ENCODE measurements at regions not wholly inside any gene's neighbourhood (a gene's known extent, or its start where the extent isn't known, plus 50 kb on each side); places are given as distances from the start of the nearest gene placed in this dataset.

DNA sequence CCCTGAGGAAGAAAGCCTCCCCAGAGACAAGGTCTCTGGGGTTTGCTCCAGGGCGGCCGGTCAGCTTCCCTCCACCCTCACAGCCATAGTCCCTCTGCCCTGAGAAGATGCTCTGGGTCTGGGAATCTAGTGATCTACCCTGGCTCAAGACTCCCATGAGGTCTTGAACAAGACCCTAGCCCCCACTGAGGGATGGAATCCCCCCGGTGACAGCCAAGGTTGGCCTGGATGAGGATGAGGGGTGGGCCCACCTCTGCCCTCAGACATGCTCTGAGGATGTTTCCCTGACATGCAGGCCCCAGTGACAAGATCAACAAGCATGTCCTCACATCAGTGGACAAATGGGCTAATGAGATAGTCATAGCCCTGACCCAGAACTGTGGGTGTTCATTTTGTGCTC, 138.6 kb downstream of the C5orf15 start:
- DNase-seq (ENCODE audit: low spot score), result no peak

- DNase-seq (ENCODE audit: low spot score), result no peak
Observed at GRCh38 chr5:133828722-133829121, 139.7 kb downstream of the C5orf15 start.

- DNase-seq (ENCODE audit: low spot score), result no peak
Observed at GRCh38 chr5:133827830-133828229, 140.6 kb downstream of the C5orf15 start.

DNA sequence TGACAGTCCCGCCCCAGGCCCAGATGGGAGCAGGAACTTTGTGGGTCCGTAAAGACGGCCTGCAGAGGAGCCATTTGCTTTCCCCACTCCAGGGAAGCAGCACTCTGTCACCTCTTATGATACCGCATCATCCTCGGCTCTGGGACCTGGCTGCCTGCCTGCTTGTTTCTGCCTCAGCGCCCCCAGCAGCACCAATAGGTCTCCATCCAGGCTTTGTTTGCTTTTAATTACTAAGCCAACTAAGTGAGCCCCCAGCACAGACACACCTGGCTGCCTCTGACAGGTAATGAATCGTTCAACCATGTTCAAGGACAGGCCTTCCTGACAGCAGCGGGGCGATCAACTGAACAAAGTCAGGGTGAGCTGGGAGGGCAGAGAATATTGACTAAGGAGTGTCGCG, 141.4 kb downstream of the C5orf15 start:
- no peak for DNase-seq (ENCODE audit: low spot score)

GRCh38 chr5:133825631-133826289, 142.7 kb downstream of the C5orf15 start:
- DNase-seq (ENCODE audit: low spot score), result no peak

GRCh38 chr5:133824661-133825254, 143.7 kb downstream of the C5orf15 start:
- DNase-seq (ENCODE audit: low spot score), result no peak

GRCh38 chr5:133821889-133822288, 146.5 kb downstream of the C5orf15 start:
- DNase-seq (ENCODE audit: low spot score), result no peak

GRCh38 chr5:133821311-133821741, 147.1 kb downstream of the C5orf15 start:
- DNase-seq (ENCODE audit: low spot score), result no peak

DNA sequence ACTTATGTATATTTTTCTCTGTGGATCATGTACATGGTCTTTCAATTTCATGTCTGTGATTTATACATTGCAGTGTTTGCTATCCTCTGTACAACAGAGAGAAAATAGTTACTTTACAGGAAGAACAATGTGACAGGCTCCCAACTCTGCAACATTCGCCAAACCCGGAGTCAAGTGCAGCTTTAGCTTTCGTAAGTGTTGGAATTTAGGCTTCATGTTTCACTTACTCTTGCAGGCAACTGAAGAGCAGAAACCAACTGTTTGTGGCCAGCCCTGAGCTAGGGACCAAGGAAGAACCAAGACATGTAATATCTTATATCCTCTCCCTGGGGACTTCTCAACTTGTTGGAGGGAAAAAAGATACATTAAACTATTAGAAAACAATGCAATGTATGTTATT, 147.9 kb downstream of the C5orf15 start:
- DNase-seq (ENCODE audit: low spot score), result no peak

GRCh38 chr5:133819977-133820471, 148.4 kb downstream of the C5orf15 start:
- no peak for DNase-seq (ENCODE audit: low spot score)

DNA sequence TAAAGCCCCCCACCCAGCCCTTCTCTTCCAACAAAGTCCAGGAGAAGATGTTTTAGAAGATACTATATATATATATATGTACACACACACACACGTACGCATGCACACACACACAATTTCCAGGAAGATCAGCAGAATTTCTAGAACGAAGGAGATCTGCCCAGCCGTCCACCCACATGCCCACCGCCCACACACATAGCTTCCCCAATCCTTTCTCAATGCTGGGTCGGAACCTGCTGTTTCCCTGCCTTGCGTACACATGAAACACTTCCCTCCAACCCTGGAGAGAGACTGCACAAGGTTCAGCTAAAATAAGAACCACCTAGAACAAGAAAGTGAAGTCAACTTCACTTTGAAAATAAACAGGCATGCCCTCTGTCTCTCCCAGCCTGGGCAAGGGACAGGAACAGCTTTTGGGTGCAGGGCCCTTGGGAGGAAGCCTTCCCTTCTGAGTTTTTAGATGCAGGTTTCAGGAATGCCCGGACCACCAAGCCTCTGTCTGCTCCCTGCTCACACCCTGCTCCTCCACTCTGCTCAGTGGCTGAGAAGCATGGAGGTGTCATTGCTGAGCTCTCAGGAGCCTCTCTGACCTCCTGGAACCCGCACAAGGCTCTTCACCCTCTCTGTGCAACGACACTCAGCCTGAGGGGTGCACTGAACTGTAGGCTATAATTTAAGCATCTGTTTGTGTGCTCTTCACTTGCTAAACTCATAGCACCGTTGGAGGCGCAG, 149.4 kb downstream of the C5orf15 start:
- no peak for DNase-seq (ENCODE audit: low spot score)

- DNase-seq (ENCODE audit: low spot score), result no peak
Observed at GRCh38 chr5:133818031-133818431, 150.4 kb downstream of the C5orf15 start.

GRCh38 chr5:133817456-133817855, 151.0 kb downstream of the C5orf15 start:
- no peak for DNase-seq (ENCODE audit: low spot score)

- no peak for DNase-seq (ENCODE audit: low spot score)
Observed at GRCh38 chr5:133816791-133817190, 151.6 kb downstream of the C5orf15 start.

DNA sequence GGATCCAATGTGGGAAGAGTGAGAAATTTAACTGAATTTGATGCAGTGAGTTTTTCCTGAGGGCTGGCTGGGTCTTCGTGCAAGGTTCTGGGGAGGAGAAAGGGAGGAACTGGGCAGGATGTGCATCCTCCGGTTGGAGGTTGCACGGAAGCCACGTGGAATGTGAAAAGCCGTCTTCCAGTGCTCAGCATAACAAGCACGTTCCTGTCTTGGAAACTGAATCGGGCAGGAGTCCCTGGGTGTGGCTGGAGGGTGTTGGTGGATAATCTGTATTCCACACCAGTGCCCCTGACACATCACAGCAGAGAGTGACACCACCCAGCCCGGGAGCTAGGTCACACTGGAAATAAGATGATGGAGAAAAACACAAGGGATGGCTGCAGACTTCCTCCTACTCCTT, 154.3 kb downstream of the C5orf15 start:
- DNase-seq (ENCODE audit: low spot score), result no peak

DNA sequence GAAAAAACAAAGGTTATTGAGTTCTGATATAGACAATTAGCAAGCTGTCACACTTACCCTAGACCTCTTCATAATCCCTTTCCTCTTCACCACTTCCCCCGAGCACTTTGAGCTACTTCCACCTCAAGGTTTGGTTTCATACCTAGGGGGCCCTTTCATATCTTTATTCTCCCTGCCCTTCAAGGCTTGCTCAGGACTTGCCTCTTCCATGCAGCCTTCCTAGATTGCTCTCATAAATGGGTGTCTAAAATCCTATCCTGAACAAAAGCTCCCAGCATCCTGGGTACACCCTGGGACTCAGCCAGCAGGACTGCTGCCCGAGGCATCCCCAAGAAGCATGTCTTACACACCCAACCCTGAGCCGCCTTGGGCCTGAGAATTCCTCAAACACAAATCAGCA, 157.3 kb downstream of the C5orf15 start:
- no peak for DNase-seq (ENCODE audit: low spot score)

- no peak for DNase-seq (ENCODE audit: low spot score)
Observed at GRCh38 chr5:133809801-133810200, 158.6 kb downstream of the C5orf15 start.

DNA sequence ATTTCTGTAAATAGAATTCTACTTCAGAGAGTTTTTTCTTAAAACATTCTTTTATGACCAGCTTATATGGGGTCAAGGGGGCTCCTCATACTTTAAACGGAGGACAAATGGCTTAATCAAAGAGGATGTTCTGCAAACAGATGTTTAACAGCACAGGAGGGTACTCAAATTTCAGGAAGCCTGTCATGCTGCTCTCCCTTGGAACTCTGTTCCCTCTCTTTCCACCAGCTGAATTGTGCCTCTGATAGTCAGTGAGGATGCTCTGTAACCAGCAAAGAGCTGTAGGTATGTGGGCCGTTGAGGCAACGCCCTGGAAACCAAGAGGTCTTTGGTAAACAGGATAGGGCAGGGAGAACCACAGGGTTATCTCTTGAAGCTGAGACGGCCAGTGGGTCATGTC, 161.1 kb downstream of the C5orf15 start:
- DNase-seq (ENCODE audit: low spot score), result no peak

- no peak for DNase-seq (ENCODE audit: low spot score)
Observed at GRCh38 chr5:133806847-133807246, 161.6 kb downstream of the C5orf15 start.

GRCh38 chr5:133801955-133802751, 166.3 kb downstream of the C5orf15 start:
- no peak for DNase-seq (ENCODE audit: low spot score)

GRCh38 chr5:133801431-133801830, 167.0 kb downstream of the C5orf15 start:
- no peak for DNase-seq (ENCODE audit: low spot score)

GRCh38 chr5:133799571-133800237, 168.7 kb downstream of the C5orf15 start:
- DNase-seq (ENCODE audit: low spot score), result no peak

Data from AG08396 (cell line).